Right atrium auricular region (tissue), 2 donors: ENCODE measurements at regions not wholly inside any gene's neighbourhood (a gene's known extent, or its start where the extent isn't known, plus 50 kb on each side); places are given as distances from the start of the nearest gene placed in this dataset.
A peak's percentile ranks its signal among the peaks of the same experiment; 100 is the strongest.
"Not testable (repeated sequence)": the region's sequence is repeated elsewhere in the genome, so short reads cannot be mapped to it uniquely, and the experiment has no call there.

ENCODE experiments used
- DNase-seq: peaks from one replicate; pipeline ENCODE4 v3.0.0-alpha.2; 2019; ENCODE audit warnings: low spot score
- H3K27ac ChIP-seq, 2 donors: fragments of 200-600 bp; sonication (generic); 1 replicate in 1 of 2; 2 replicates in 1 of 2; pipeline ENCODE4 v1.5.1; 2016 to 2019
- H3K27me3 ChIP-seq, 2 donors: fragments of 200-600 bp; sonication (generic); one replicate each; pipeline versions ENCODE4 v1.5.1 to v1.6.0; 2017 to 2019
- H3K36me3 ChIP-seq: fragments of 200-600 bp; sonication (generic); one replicate; pipeline ENCODE4 v1.5.1; 2016
- H3K4me1 ChIP-seq, 2 donors: fragments of 200-600 bp; sonication (generic); one replicate each; pipeline versions ENCODE4 v1.5.1 to v1.6.0; 2017 to 2019
- H3K4me3 ChIP-seq, 2 donors: fragments of 200-600 bp; sonication (generic); 1 replicate in 1 of 2; 2 replicates in 1 of 2; pipeline ENCODE4 v1.5.1; 2017 to 2019; ENCODE audit warnings: mild to moderate bottlenecking in 1 of 2, moderate library complexity in 1 of 2
- H3K9me3 ChIP-seq, 2 donors: fragments of 200-600 bp; sonication (generic); one replicate each; pipeline ENCODE4 v1.5.1; 2019
- CTCF ChIP-seq, 2 donors: fragments of 200-600 bp; sonication (generic); IDR thresholded peaks; one replicate each; pipeline ENCODE4 v1.5.1; 2019; ENCODE audit warnings: antibody characterized with exemption in 2 of 2

- H3K27me3 ChIP-seq, H3K9me3 ChIP-seq, DNase-seq: not testable (repeated sequence)
Measured at GRCh38 chr7:9919-10318, 182.5 kb upstream of the FAM20C start.

GRCh38 chr7:32565-33280 lies 159.6 kb upstream of the FAM20C start:
- H3K27ac ChIP-seq, H3K9me3 ChIP-seq, H3K36me3 ChIP-seq, H3K4me1 ChIP-seq, H3K27me3 ChIP-seq, H3K4me3 ChIP-seq: not testable (repeated sequence)
- peak; percentile 49 for DNase-seq

More at GRCh38 chr7:9919-10318, 182.5 kb upstream of the FAM20C start:
- not testable (repeated sequence) for H3K27ac ChIP-seq, H3K4me3 ChIP-seq, H3K36me3 ChIP-seq, H3K4me1 ChIP-seq

GRCh38 chr7:35121-35541 lies 157.2 kb upstream of the FAM20C start:
- H3K27me3 ChIP-seq, H3K4me1 ChIP-seq, H3K9me3 ChIP-seq, H3K27ac ChIP-seq, H3K36me3 ChIP-seq, H3K4me3 ChIP-seq: not testable (repeated sequence)
- DNase-seq: peak; percentile 28

- not testable (repeated sequence) for H3K27me3 ChIP-seq, H3K4me3 ChIP-seq, H3K27ac ChIP-seq, H3K4me1 ChIP-seq, H3K36me3 ChIP-seq, H3K9me3 ChIP-seq, DNase-seq
Measured at GRCh38 chr7:36539-36938, 155.8 kb upstream of the FAM20C start.

- H3K27me3 ChIP-seq, H3K4me3 ChIP-seq, H3K9me3 ChIP-seq, H3K27ac ChIP-seq, H3K36me3 ChIP-seq, H3K4me1 ChIP-seq: not testable (repeated sequence)
- peak; percentile 52 for DNase-seq
Measured at GRCh38 chr7:37656-38055, 154.7 kb upstream of the FAM20C start.

- H3K4me1 ChIP-seq, DNase-seq, H3K9me3 ChIP-seq, H3K36me3 ChIP-seq, H3K4me3 ChIP-seq, H3K27ac ChIP-seq, H3K27me3 ChIP-seq: not testable (repeated sequence)
Measured at GRCh38 chr7:38444-38843, 153.9 kb upstream of the FAM20C start.

GRCh38 chr7:39984-40740 lies 152.2 kb upstream of the FAM20C start:
- not testable (repeated sequence) for H3K36me3 ChIP-seq, H3K9me3 ChIP-seq, H3K4me1 ChIP-seq, H3K4me3 ChIP-seq, H3K27me3 ChIP-seq, H3K27ac ChIP-seq
- DNase-seq: peak; percentile 51
- peak in 1 of 2 donors; percentile 13 for TF ChIP-seq CTCF (IDR thresholded peaks at IDR 0.05)

- no peaks in the 10 kb centered on the region for H3K36me3 ChIP-seq
- peak; percentile 52 for DNase-seq
- no peaks in the 10 kb centered on the region for H3K27me3 ChIP-seq
- H3K4me1 ChIP-seq: no peaks in the 10 kb centered on the region
- no peak overlapping the region for H3K27ac ChIP-seq
- TF ChIP-seq CTCF (IDR thresholded peaks at IDR 0.05): no peak
- no peaks in the 10 kb centered on the region for H3K9me3 ChIP-seq
- H3K4me3 ChIP-seq: no peak overlapping the region
Measured at GRCh38 chr7:40799-41750, 151.3 kb upstream of the FAM20C start.
